AG09319 (cell line): ENCODE measurements at regions not wholly inside any gene's neighbourhood (a gene's known extent, or its start where the extent isn't known, plus 50 kb on each side); places are given as distances from the start of the nearest gene placed in this dataset.

Experiments used
- DNase-seq: peaks from one replicate; pipeline ENCODE4 v3.0.0-alpha.2; 2010; ENCODE audit warnings: low read depth; ENCODE audit errors: extremely low read depth
- CTCF ChIP-seq: IDR thresholded peaks from 2 replicates; pipeline ENCODE4 v1.5.1; 2011; ENCODE audit warnings: low read depth, mild to moderate bottlenecking, inconsistent platforms, low read length, moderate library complexity

GRCh38 chr17:79466562-79467350, 144.1 kb downstream of the RBFOX3 start:
- no peak for TF ChIP-seq CTCF
- no peak for DNase-seq

GRCh38 chr17:79465681-79466025, 145.2 kb downstream of the RBFOX3 start:
- DNase-seq, result no peak
- TF ChIP-seq CTCF, result no peak

- no peak for TF ChIP-seq CTCF
- DNase-seq, result no peak
Measured at GRCh38 chr17:79465011-79465680, 145.7 kb downstream of the RBFOX3 start.

- TF ChIP-seq CTCF, result no peak
- no peak for DNase-seq
Measured at GRCh38 chr17:79464318-79465010, 146.4 kb downstream of the RBFOX3 start.

- no peak for DNase-seq
- TF ChIP-seq CTCF, result no peak
Measured at GRCh38 chr17:79463421-79464317, 147.2 kb downstream of the RBFOX3 start.

GRCh38 chr17:79461041-79461440, 149.8 kb downstream of the RBFOX3 start:
- DNase-seq, result no peak
- no peak for TF ChIP-seq CTCF
